Suppressor macrophage treated with lipopolysaccharide for 1 hour (primary cell): ENCODE measurements at regions not wholly inside any gene's neighbourhood (a gene's known extent, or its start where the extent isn't known, plus 50 kb on each side); places are given as distances from the start of the nearest gene placed in this dataset.
A peak's percentile ranks its signal among the peaks of the same experiment; 100 is the strongest.

Source experiments
- DNase-seq, 3 donors: peaks; one replicate each; pipeline ENCODE4 v3.0.0-alpha.2; 2020 to 2022

DNA sequence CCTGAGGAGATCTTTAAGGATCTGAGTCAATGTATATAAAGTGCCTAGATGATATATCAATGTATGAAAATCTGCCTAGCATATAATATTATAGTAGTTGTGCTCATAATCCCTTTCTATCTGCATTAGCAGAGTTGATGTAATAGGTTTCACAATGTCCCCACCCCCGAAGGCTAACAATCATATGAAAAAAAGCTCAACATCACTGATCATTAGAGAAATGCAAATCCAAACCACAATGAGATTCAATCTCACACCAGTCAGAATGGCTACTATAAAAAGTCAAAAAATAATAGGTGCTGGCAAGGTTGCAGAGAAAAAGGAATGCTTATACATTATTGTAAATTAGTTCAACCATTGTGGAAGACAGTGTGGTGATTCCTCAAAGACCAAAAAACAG is 147.8 kb upstream of the DPT start:
- DNase-seq: no peak

DNA sequence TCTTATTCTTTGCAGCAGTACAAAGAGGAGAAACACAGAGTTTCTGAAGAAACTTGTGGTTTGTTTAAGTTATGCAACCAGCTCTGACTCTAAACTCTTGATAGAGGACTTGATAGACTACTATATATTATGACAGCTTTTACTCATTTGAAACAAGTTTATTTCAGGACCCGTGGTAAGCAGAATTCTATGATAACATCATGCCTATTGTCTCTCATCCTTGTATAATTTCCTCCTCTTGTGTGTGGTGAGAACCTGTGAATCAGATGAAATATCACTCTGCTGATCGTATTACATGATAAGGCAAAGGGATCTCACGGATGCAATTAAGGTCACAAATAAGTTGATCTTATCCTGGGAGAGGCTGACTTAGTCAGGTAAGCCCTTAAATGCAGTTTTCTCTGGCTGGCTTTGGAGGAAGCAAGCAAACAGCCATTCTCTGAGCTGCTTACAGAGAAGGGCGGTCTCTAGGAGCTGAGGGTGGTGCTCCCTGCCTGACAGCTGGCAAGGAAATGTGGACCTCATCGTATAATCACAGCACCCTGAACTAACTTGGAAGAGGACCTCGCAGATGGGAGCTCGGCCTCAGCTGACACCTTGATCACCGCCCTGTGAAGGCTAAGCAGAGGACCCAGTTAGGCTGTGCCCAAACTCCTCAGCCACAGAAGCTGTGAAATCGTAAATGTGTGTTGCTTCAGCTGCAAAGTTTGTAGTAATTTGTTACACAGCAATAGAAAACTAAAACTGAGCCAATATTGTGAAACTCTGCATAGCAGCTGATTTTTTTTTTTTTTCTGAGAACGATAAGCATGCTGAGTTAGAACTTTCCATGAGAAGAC is 151.1 kb upstream of the DPT start:
- no peak for DNase-seq

DNA sequence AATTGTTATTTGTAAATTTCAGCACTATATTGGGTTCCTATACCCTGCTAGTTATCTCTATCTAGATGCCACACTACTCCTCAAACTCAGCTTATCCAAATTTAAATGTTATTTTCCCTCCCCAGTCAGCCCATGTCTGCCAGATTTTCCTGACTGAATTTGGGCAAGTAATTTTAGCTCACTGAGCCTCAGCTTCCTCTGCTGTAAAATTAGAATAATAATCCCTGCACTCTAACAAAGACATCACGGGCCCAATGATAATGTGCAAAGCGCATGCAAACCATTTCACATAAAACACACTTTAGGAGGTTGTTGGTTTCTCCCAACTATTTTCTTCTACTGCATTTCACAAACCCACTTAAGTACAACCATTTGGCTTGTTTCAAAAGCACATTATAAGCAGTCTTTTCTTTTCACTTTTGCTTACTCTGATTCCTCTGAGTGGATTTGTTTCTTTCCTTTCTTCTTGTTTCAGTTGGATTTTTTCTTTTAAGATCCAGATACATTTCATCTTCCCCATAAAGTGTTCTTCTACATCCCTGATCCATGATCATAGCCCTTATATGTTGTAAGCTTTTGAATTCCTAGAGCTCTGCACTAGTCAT is 152.8 kb upstream of the DPT start:
- no peak for DNase-seq

DNA sequence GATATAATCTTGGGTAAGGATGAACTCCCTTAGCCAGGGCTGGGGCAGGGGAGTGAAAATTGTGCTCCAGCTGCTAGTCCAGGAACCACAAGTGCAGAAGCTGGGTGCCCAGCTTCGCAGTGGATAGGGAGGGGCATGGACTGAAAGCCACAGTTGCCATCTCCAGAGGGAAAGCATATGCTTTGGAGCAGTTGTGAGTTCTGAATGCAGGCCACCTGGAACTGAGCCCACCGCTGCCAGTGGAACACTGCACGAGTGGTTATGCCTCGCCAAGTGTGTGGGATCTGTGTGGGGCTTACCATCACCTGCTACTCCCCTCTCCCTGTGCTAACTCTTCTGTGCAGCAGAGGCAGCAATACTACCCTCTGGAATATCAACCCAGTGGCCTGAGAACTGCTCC is 158.4 kb upstream of the DPT start:
- DNase-seq: no peak

DNA sequence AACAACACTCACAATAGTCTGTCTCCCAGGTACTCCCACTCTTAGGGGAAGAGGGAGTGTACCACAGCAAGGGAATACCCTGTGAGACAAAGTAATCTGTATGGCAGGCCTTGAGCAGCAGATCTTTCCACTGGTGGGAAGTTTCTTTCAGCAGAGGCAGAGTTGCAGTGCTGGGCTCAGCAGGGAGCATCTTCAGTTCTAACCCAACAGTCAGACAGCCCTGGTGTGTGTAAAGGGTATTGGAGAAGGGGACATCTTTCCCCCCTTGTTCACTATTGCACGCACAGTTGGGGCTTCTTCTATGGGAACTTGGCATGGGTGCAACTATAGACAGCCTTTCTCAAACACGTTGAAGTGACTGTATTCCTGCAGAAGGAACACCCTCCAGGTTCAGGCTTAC is 159.4 kb upstream of the DPT start:
- DNase-seq: no peak

DNA sequence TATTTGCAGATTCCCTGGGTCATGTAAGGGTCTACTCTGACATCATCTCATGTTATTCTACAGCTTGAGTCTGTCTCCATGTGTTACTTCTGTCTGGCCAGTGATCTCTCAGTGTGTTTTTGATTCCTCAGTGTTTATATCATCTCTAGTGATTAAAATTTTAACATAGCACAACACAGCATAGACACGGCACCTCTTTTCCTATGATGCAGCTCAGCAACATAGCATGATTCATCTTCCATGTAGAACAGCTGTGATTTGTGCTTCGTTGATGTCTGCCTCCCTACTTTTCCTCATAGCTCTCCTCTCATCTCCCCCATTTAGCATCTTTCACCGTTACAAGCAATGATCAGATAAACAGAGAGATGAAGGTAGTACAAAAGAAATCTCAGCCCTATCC is 163.9 kb upstream of the DPT start:
- DNase-seq: no peak

DNA sequence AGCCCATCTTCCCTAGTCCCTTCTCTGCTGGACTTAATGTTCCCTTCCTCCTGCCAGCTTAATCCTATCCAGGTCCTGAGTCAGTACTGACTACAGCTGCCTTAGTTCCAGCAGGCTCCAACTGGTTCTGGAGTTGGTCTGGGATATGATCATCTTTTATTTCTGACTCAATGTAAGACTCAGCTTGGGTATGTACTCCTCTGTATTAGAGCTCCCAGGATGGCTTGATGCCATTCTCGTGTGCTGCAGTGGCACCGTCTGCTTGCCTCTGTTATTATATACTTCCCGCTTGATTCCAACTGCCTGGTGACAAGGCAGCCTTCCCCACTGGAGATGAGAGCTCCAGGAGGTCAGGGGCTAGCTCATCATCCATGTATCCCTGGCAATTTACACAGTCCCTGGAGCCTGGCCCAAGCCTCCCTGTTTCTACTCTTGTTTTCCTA is 164.4 kb upstream of the DPT start:
- DNase-seq: no peak

DNA sequence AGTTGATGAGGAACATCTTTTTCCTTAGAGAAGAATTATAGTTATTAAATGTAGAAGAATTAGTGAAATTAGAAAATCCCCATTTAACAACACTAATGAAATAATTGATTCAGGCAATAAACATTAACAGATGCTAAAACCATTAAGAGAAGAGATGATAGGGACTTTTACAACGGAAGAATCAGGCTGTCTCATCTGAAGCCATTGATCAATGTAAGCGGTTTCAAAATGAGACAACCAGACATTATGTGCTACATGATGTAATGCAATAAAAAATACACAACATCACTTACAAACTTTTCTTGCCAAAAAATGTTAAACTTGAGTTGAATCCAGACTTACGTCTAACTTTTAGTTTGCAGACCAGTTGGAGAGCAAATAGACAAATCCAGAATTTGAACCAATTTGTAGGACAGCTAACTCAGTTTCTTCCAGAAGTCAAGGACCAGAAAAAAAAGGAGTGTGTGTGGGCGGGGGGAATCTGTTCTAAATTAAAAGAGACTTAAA is 165.4 kb upstream of the DPT start:
- DNase-seq: no peak

DNA sequence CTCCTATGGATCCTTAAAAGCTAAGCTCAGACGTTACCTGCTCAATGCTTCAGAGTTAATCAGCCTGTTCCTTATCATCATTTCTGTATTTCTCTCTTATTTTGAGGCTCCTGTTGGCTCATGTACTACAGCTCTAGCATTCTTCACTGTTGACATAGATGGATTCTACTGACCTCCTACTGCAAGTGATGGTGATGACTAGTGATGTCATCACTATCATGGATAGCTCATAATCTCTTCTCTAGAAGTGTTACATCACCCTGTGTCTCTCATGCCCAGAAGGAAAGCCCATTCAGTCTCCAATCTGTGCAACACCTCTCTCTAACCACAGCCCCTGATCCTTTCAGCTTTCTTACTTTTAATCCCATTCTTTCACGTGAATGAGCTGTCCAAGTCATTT is 168.2 kb upstream of the DPT start:
- DNase-seq: no peak

DNA sequence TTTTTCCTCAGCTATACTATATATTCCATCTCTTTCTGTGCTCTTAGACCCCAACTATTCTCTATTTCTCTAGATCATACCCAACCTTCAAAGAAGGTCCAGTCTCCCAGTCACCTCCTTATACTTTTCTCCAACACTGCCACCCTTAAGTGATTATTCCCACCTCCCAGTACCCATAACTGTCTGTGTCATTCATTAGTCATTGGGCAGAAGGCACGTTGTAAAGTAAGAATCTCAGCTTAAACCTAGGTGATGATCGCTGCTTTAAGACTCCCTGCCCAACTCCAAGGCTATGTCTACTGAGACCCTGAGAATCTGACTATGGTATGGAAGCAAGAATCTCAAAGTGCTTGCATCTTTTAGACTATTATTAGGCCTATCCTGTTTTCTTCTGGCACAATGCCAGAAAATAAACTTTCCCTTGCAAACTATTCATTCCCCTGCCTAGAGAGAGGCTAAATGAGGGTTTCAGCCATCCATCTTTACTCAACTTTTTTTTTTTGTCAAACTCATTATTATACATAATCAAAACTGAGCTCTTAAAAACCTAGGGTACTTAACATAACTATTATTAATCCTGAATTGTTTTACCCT is 174.3 kb upstream of the DPT start:
- DNase-seq: no peak

DNA sequence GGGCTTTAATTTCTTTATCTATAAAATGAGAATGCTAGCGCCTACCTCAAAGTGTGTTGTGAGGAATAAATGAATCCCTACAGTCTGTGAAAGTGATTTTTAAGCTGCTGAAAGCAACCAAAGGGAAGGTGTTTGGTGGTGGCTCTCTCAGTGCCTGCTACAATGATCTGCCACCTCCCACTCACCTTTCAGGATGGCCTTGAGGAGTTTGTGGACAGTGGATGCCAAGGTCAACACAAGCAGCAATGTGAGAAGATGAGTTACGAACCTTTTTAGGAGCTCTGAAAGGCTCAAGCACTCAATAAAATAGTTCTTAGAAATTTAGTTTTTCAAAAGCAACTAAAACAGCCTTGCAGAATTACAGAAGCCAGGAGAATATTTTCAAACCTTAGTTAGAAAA is 176.6 kb upstream of the DPT start:
- no peak for DNase-seq

DNA sequence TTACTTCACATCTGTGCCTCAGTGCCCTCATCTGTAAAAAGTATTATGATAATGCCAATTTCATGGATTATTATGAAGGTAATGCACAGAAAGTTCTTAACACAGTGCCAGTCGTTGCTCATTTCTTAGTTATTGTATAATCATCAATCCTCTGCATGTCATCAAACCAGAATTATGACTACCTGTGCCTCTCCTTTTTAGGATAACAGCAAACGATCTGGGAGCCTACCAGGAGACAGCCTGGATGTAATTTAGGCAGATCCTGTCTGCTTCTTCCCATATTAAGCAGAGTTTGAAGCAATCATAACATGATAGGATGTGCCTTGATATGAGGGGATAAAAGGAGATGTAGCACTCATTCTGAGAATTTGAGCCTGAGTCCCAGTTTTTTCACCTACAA is 177.4 kb upstream of the DPT start:
- DNase-seq: no peak

DNA sequence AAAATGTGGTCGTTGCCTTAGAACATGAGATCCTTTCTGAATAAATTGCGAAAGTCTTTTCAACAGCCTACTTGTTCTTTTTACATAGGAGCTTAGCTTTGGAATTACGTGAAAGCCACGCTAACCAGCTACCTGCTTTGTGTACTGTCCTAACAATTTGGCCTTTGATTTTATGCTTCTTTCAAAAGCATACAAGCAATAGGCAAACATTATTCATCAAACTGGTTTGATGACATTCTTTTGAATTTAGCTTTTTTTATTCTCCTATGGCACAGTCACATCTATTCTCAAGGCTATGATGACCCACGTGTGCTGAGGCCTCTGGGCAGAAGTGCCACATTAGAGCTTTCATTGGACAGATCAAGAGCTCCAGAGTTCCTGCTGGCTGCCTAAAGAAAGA is 178.0 kb upstream of the DPT start:
- DNase-seq: no peak

DNA sequence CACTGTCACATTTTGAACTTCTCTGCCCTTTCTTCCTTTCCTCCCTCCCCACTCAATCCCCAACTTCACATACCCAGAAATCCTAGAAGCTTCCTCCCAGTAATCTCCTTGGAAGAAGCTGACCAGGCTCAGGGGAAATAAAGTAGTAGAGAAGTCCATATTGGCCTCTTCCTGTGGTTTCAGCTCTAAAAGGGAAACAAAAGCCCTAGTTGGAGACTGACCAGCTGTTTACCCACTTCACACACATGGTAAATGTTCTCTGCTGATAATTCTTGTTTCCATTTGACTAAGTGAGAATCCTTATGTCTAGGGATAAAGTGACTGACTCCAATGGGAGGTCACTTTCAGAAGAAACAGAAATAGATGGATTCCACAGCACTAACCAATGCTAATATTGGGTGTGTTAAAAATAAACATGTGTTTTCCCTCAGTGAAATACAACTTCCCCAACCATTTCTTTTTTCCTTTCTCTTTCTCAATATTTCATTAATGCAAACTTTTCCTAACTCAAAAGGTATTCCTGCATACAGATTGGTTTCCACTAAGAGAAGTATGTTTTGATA is 178.9 kb upstream of the DPT start:
- DNase-seq: no peak

DNA sequence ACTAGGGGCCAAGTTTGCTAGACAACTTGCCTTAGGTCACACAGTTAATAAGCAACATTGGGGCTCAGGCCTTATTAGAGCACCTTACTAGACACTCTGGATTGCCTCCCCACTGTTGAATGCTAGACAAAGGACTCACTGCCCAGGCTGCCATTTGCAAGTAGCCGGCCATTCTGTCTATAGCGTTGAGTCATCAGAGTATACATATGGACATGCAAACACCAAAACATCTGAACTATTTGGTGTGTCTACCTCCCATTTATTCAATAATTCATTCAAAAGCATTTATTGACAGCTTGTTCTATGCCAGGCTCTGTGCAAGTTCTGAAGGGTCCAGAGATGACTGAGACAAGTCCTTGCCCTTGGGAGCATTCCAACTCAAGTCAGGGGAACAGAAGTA is 181.4 kb upstream of the DPT start:
- DNase-seq: no peak

DNA sequence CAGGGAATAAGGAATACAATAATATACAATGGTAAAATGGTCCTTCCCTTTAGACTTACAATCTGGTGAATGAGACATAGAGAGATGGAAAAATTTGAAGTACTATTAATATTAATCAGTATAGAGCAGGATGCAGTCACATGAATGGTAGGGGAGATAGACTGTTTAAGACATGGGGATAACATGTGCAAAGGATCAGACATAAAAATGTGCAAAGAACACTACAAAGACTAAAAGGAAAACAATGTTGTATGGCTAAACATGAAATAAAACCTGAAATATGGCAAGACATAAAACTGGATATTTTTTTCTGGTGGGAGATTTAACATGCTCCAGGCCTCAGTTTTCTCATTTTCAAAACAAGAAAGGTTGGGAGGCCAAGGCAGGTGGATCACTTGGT is 182.4 kb upstream of the DPT start:
- DNase-seq: no peak

DNA sequence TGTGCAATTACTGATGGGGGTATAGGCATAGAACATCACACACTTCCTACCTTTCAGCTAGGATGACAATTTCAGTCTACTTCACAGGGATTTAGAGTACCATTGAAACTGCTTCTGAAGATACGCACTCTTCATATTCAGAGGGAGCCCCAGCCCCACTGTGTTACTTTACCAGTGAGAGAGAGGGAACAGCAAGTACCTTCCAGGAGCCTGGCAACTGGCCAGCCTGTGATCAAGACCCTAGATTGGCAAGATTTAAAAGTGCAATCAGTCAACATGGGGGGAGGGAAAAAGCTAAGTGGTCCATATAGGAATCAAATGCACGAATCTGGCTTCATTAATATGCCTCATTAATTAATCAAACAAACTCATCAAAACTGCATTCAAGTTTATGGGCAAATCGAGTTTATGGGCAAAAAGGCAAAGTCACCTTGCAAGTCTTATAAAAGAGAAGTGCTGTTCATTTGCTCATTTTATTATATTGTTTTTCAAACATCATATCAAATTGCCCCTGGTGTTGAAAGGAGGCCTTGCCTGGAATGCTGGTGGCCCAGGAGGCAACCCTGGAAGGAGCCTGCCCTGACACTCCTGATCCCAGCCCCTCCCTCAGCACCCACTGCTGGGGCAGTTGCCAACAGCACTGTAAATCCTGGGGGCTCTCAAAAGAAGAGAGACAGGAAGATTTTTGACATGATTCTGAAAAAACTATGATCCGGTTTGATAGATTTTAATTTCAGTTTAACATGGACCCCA is 184.9 kb upstream of the DPT start:
- no peak for DNase-seq

DNA sequence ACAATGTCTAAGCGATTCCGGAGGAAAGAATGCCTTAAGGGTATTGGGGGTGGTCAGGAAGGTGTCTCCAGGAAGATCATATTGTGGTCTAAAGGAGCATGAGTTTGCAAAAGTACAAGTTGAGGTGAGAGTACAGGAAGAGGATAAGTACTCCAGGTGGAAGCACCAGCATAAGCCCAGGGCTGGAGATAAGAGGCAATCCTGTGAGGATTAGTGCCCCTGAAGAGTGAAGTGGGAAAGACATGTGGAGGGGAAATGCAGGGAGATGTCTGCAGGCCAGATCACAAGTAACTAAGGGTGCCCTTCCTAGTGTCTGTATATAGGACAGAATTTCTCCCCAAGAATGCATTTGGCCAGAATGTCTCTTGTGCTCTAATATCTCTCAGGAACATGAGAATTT is 188.3 kb upstream of the DPT start:
- DNase-seq: no peak

DNA sequence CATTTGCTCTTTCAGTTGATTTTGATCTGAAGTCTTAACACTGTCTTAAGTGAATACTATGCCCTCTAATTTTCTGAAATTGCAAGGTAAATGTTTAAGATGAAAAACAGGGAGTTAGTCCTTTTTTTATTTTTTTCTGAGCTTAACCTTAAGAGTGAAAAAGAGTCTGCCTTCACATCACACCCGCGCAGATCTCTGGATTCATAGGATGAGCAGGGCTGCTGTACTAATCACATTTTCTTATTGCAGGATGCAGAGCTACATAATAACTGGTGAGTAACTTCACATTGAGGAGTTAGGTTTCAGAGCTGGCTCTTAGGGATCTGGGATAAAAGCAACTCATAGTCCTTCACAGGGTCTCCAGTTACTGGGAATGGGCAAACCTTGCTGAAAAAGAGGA is 188.7 kb upstream of the ATP1B1 start:
- no peak for DNase-seq

DNA sequence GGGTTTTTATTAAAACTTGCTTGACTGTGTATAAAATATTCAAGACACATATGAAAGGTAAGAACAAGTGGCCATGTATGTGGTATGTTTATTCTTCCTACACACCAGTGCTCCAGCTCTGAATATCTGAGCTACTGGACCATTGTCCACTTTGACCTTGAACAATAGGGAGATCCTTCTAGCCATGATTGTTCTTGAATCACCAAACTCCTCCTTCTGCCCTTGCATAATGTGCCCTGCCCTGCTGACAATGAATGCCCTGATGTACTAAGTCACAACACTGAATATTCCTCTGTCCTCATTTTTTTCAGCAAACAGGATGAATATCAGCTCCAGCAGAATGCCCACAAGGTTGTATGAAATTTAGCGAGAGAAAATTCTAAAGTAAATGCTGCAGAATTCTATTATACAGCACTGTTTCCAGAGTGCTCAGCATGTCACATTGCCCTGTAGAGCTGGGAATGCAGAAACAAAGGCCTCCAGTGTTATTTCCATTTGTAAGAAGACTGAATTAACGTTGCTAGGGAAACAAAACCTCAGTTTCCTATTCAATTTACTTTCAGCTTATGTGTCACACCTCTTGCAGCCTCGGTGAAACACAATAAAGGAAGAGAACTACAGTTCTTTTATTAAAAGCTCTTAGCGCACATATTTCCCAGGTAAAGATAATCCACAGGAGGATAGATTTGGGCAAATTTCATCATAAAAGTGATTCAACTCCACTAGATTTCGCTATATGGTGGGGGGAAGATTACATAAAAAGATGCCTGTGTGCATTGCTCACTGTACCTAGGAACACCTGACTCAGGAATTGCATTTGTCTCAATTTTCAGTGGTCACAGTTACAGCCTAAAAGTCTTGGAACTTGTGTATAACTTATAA is 187.4 kb upstream of the ATP1B1 start:
- no peak for DNase-seq

DNA sequence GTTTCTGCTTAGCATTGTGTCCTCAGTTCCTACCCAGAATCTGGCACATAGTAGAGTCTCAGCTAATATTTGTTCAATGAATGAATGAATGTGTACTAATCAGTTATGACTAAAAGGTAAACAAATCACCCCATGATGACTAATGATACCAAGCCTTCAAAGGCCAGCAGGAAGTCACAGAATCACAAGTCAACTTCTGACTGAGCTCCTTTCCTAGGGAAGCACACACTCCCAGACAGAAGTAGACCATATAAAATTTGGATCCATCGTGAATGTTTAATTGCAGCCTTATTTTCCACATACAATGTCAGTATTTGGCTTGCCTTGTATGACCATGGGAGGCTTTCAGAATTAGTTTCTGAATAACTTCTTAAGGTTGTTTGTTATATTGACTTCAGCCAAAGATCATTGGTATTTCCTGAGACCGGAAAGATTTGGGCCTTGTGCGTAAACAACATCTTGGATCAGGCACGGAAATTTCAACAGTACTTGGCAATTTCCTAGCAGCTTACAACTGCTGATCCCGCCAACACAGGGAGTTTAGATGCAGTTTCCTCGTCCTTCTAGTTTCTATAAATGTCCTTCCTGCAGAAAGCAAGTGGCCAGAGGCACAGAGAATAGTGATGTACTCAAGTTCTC is 185.9 kb upstream of the ATP1B1 start:
- DNase-seq: peak in 2 of 3 donors; percentile 17 to 39

DNA sequence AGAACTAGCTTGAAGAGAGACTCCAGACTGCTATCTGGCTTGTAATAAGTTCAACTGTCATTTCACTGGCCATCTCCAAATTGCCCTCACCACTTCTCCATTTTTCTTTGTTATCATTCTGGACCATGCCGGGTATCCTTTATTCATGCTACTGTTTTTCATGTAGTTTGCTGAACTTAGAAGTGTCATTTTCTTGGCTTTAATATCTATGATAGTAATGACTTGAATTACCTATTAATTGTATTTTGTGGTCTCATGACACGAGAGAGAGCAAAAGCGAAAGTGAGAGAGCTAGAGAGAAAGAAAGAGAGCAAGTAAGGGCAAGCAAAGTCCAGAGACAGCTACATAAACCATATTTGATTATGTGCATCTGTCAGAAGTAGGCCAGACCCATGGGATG is 184.9 kb upstream of the ATP1B1 start:
- no peak for DNase-seq
